Neural progenitor cell (in vitro differentiated cells): ENCODE measurements at regions not wholly inside any gene's neighbourhood (a gene's known extent, or its start where the extent isn't known, plus 50 kb on each side); places are given as distances from the start of the nearest gene placed in this dataset.

Experiments
- EZH2 ChIP-seq: fragments of 200-600 bp; sonication (generic); IDR thresholded peaks from 2 replicates; pipeline ENCODE4 v1.6.1; 2017; ENCODE audit warnings: antibody characterized with exemption, mild to moderate bottlenecking, moderate library complexity
- EZH2phosphoT487 ChIP-seq: fragments of 200-600 bp; sonication (generic); IDR thresholded peaks from 2 replicates; pipeline ENCODE4 v1.6.1; 2017; ENCODE audit warnings: antibody characterized with exemption
- TF ChIP-seq, protein P1 (sequence below): fragments of 200-600 bp; sonication (generic); IDR thresholded peaks from 2 replicates; pipeline ENCODE4 v1.5.1; 2017; ENCODE audit warnings: antibody characterized with exemption, mild to moderate bottlenecking

DNA sequence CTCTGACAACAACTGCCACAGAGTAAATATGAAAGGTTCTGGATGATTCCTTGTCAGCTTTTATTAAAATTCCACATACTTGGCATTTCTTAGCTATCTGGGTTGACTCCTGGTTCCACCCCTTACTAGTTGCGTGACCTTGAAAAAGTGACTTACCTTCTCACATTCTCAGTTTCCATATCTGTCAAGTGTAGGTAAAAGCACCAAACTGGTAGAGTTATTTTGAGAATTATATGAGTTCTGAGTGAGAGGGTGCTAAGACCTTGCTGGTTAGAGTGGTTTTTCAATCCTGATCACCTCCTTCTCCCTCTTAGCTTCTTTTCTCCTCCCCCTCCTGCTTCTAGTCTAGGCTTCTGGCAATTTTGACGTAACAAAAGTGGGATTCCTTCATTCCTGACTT, 83.4 kb upstream of the ABCD3 start:
- TF ChIP-seq, protein P1, sequence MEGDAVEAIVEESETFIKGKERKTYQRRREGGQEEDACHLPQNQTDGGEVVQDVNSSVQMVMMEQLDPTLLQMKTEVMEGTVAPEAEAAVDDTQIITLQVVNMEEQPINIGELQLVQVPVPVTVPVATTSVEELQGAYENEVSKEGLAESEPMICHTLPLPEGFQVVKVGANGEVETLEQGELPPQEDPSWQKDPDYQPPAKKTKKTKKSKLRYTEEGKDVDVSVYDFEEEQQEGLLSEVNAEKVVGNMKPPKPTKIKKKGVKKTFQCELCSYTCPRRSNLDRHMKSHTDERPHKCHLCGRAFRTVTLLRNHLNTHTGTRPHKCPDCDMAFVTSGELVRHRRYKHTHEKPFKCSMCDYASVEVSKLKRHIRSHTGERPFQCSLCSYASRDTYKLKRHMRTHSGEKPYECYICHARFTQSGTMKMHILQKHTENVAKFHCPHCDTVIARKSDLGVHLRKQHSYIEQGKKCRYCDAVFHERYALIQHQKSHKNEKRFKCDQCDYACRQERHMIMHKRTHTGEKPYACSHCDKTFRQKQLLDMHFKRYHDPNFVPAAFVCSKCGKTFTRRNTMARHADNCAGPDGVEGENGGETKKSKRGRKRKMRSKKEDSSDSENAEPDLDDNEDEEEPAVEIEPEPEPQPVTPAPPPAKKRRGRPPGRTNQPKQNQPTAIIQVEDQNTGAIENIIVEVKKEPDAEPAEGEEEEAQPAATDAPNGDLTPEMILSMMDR: no peak
- TF ChIP-seq EZH2phosphoT487 (no peak), EZH2 (no peak)
